HG02885 (cell line): ENCODE measurements at regions not wholly inside any gene's neighbourhood (a gene's known extent, or its start where the extent isn't known, plus 50 kb on each side); places are given as distances from the start of the nearest gene placed in this dataset.
"Not testable (repeated sequence)": the region's sequence is repeated elsewhere in the genome, so short reads cannot be mapped to it uniquely, and the experiment has no call there.

Experiments used
- ATAC-seq: cut with Tn5 transposase; IDR thresholded peaks from one replicate; pipeline ENCODE4 v1.9.1; 2021; ENCODE audit warnings: mild to moderate bottlenecking; ENCODE audit not compliant: unreplicated experiment, poor library complexity

DNA sequence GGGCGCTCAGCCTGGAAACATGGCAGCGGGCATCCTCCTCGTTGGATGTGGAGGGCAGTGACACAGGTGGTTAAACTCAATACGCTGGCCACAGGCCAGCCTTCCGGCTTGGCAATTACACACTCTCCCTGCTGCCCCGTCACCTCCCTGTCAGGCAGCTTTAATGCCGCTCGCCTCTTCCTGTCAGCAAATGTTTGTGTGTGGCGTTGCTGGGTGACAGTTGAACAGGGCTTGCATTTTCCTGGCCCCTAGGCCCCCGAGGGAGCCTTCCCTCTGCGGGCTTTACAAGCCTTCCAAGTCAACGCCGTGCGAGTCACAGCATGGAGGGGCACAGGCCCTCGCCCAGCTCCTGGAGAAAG lies 620.0 kb downstream of the BCOR start:
- no peak for ATAC-seq

DNA sequence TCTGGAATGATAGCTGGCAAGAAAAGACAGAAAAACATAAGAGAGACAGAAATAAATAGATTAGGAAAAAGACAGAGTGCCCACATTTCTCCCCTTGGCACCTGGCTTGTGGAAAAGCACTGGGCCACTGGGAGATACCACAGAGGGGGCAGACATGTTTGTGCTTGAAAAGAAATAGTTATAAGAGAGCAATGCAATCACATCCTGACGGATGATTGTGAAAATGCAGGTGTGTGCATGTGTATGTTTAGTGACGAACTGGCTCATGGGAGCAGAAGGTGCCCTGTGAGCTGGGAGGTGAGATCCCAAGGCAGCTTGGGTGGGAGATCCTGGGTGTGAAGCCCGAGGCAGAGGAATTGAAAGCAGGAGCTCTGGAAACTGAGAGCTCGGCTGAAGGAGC lies 617.9 kb downstream of the BCOR start:
- no peak for ATAC-seq

DNA sequence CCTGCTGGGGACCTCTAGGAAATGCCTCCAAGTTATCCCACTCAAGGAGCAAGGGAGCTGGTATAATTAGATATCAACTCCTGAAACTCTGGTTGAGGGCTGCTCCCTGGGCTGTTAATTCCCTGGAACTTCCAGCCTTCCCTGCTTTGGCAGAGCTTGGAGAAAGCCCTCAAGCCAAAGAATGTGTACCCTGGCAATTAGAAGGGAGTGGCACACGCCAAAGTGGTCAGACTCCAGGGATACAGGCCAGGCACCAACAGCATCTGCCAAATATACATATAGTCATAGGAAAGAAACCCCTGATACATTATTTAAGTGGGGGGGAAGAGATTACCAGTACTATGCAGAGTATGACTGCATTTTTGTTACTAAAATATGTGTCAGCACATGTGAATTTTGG lies 616.8 kb downstream of the BCOR start:
- ATAC-seq = no peak

DNA sequence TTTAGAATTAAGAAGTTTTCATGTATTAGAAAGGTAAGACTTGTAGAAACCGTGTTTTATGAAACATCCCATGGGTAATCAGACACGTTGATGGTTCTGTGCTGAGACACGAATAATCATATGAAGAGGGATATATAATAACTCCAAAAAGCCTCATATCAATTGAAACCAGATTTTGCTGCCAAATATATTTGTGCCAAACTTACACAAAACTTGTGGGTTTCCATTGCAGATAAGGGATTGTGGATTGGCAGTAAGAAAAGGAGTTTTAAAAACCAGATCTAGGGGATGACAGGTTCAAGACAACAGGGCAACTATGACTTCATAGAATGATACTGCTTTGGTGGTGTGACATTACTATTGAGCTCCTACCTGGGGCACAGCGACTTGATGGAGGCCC lies 616.1 kb downstream of the BCOR start:
- ATAC-seq = no peak

DNA sequence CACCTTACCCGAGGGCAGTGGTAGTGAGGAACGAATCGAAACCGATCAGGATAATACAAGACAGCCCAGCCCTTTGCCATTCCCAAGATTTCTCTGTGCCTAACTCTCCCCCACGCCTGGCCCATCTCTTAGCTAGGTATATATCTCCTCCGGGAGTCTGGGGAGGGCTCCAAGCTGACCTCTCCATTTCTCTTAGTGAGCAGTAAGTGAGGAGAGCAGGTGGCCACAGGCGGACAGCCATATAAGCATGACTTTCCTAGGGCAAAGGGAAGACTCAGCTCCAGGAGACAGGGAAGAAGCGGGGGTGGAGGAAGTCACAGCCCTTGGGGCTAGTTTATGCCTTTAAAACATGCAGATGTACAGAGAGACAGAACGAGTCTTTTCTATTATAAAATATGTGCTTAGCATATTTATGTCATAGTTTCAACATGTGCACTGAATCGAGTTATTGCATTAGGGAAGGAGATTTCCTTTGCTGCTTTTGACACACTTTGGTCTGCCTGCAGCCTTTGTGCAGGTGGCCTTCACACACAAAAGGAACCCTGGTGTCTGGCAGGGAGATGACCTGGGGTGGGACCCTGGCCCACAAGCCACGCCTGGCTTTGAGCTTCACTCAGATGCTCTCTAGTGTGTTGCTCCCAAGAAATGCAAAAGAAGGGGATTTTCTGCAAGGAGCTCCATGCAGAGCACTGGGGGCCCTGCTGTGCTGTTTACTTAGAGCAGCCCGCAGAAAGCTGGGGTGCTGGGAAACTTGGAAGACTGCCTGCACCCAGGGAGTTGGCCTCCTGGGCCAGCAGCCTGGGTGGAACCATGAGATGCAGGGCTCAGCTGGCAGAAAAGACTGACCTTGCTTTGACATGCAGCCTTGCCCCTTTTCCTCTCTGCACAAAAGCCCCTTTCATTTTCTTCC lies 613.3 kb downstream of the BCOR start:
- ATAC-seq = no peak

DNA sequence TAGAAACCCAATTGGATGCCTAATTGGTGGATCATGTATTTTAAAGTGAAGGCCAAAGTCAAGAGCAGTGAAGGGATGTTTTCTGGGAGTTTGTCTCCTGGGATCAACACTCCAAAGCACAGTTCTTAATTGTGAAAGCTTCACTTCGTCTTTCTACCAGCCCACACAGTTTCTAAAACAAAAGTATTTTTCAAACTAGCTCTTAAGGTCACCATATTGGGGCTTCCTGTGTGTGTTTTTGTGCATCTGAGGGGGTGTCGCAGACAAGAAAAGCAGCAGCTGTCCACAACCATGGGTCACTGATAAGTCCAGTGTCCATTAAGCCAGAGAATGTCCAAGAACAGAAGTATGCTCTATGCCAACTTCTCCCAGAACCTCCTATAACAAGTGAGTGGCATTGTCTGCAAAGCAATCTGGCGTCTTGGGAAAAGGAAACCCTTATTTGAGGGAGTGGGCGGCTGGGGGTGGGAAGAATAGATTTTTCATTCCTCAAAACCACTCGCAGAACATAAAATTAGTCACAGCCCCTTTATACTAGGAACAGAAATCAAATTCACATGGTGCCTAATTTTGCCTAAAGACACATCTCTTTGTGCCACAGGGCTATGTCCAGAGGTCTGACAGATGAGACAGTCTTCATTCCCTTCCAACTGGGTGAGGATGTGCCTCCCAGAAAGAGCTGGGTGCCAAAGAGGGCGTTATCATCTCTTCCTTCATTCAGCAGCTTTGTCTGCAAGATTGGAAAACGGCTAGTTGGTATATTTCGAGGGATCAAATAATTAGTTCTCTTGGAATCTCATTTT lies 610.4 kb downstream of the BCOR start:
- peak; percentile 65 for ATAC-seq

DNA sequence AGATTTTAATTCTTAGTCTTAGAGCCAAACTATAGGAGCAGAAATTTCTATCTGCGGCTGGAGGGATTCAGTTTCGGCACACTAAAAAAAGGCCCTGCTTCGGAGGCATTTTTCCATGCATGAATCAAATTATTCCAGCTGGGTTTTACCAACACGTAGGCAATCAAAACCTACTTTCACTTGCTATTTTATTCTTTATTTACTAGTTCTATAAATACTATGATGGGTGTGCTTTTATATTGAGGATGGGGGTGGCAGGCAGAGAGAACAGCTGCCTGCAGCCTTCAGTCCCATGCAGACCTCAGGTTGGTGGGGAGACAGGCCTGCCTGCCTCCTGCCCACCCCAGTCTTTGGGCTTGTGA lies 609.8 kb downstream of the BCOR start:
- ATAC-seq = no peak

DNA sequence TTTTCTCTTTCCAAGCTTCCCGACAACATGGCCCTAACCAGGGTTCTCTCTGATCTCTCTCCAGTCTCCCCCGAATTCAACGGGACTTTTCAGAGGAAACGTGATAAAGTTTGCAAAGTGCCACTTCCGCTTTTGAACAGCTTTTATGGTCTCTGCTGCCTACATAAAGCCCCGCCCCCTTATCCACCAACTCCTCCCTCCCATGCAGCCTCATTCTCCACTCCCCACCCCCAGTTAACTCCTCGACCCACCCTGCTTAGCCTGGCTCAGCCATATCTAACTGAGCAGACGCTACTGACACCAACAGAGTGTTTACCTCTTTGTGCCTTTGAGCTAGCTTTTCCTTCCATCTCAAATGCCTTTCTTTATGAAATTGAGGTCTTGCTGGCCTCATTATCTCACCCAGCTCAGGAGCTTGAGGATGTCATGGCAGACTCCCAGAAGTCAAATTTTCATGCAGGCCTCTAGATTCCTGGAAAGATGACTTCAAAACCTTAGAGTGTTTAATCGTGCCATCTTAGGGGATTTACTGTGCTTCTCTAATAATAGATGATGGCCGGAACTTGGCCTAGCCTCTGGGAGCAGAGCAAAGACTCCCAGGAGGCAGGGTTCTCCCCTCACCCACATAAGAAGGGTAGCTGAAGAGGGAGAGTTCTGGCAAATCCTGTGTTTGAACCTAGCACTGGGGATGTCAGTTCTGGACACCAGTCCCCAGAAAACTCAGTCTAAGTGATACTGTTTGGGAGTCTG lies 606.0 kb downstream of the BCOR start:
- peak; percentile 58 for ATAC-seq

DNA sequence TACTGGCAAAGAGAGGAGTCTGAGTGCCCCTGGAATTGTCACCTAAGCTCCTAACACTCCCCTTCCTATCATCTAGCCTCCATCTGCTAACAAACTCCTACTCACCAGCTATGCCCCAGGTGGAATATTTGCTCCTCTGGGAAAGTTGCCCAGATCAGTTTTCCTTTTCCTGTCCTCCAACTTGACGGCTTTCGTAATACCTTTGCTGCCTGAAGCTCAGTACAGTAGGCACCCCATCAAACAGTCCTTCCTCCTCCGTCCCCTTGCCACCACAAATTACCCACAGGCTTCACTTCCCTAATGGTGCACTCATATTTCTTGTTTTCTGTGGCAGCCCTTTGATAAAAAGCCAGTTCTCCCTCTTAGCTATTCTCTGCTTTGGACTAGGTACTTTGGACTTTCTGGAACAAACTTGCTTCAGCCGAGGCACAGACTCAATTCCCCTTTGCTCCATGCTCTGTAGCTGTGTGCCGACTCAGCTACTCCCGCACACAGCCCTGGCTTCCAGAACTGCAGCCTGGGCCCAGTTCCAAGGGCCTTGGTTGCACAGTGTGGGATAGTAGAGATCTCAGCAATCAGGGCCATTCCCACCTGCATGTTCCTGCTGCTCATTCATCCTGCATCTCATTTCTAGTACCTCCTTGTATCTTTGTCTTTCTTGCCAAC lies 605.1 kb downstream of the BCOR start:
- ATAC-seq = peak; percentile 51

DNA sequence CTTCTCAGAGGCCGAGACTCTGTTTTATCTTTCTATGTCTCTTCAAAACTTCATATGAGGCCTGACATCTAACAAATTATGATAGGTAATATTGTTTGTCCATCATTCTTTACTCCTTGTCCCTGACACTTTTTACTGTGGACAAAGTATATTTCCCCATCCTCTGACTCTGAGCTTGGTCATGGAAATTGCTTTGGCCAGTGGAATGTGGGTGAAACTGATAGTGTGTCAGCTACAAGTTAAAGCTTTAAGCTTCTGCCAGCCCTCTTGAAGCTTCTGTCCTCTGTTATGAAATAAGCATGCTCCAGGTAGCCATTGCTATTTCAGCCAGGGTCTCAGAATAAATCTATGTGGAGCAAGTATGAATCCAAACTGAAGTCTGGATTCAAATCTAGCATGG lies 604.6 kb downstream of the BCOR start:
- ATAC-seq = no peak

DNA sequence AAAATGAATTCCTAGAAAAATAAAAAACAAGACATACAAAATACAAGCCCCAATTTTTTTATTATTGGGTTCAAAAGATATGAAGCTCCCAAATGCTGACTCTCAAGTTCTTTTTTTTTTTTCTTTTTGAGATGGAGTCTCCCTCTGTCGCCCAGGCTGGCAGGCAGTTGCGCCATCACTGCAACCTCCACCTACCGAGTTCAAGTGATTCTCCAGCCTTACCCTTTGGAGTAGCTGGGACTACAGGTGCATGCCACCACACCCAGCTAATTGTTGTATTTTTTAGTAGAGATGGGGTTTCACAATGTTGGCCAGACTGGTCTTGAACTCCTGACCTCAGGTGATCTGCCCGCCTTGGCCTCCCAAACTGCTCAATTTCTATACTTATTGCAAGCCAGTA lies 600.6 kb downstream of the BCOR start:
- not testable (repeated sequence) for ATAC-seq

DNA sequence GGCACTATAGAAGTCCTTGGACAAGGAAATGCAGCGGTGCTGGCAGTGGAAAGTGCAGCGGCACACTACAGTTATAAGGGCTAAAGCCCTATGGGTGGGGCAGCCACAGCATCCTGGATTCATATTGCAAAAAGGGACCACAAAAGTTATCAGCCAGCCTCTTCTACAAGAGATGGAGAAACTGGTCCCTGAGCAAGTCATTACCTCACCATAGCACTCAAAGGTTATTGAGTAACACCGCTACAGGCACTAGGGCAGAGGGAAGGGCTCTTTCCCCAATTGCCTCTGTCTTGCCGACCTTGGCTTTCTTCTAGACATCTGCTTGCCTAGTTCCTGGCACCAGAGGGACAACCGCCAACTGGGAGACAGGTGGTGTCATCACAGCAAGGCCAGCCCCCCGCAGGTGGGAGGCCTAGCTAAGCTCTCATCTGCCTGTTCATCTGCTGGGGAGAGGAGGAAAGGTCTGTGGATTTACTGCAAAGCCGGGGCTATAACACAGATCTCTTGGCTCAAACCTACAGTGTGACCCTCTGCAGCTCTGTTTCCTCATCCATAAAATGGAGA lies 600.0 kb downstream of the BCOR start:
- no peak for ATAC-seq

DNA sequence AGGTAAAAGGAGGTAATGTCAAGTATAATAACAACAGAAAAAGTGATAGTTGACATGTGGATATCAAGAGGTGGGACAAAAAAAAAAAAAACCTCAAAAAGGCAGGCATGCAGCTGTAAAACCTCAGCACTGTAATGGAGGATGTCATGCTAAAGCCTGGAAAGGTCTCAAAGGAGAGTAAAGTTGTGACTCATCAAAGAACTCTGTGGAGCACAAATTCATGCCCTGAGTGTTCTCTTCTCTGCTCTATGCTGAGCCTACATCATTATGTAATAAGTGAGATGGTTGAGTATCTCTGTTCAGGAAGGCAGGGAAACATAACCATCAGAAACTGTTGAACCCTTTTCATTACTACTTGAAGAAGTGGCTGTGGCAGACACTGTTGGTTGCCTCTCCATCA lies 597.8 kb downstream of the BCOR start:
- no peak for ATAC-seq

DNA sequence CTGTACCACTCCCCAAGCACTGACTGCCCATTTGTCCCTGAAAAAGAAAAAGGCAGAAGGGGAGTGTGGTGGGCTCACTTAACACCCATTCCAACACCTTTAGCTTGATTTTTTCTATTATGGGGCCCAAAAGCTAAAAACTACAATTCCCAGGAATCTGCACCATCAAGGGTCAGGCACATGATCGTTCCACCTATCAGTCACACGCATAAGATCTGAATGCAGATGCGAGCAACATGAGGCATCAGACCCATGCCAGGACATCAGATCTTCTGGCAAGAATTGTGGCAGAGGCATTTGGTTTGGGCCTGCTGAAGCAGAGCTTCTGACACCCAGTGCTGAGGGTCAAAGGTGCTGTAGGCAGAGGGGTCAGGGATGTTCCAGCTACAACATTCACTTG lies 595.9 kb downstream of the BCOR start:
- ATAC-seq = no peak

DNA sequence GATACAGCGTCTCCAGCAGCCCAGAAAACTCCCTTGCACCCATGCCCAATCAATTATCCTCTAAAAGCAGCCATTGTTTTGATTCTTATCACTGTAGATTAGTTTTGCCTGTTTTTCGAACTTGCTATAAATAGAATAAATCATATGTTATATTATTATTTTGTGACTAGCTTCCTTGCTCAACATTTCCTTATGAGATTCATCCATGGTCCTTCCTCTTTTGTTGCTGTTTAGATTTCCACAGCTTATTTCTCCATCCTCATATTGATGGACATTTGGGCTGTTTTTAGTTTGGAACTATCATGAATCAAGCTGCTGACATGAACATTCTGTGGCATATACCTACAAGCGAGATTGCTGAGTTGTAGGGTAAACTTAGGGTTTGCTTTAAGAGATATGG lies 595.3 kb downstream of the BCOR start:
- no peak for ATAC-seq

DNA sequence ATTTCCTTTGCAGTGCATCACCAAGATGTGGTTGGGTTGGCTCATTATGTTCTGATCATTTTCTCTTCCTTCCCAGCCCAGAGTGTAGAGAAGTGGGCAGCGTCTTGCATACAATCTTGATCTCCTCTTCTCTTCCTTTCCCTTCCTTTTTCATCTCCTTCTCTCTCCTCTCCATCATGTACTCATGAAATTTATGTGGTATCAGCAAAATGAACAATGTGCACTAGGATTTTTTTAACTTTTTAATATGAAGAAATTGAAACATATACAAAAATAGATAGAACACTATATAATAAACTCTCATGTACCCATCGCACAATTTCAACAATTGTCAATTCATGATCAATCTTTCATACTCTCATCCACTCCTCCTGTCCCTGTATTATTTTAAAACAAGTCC lies 593.5 kb downstream of the BCOR start:
- ATAC-seq = no peak

DNA sequence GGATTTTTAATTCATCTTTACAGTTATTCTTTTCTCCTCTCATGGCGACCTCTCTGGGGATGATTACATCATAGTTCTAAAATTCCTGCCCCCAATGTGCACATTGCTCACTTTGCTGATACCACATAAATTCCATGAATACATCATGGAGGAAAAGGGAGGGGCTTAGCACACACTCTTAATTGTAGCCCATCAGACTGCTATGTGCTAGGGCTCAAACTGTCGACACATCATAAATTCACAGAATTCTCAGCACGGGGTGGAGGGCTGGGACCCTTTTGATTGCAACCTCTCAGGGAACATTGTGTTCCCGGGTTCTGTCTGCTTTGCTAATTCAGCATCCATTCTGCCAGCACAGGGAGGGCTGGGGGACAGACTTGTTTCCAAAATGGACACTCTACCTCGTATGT lies 592.9 kb downstream of the BCOR start:
- no peak for ATAC-seq

DNA sequence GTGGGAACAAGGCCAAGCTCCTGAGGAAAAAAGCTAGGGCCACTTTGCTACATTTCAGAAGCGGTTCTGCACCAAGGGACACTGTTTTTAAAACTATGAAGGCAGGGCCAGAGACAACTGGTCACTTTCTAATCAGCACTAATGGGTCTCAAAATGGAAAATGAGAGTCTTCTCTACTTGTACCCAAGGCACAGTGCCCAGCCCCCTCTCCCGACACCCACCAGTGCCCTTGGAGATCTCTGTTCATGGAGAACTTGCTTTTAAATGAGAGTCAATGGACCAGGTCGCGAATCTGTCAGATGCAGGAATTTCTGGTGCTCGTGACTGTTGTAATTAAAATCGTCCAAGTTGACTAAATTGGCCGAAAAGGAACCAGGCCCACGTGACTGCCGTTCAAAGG lies 591.6 kb downstream of the BCOR start:
- ATAC-seq = no peak

DNA sequence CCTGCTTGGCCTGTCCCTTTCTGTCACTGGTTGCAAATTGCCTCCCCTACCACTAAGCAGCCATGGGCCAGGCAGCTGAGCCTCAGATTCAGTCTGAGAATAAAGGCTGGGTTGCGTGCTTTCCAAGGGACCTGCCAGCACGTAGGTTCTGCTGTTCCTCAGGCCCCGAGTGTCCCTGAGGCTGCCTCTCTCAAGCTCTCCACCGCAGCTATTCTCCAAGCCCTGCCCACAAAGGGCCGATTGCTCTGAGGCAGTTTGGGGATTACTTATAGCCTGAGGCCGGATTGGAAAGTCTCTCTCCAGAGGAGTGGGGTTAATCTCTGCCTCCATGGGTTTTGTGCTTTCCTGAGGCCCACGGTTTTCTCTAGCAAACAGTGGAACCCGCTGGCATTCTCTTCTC lies 590.7 kb downstream of the BCOR start:
- ATAC-seq = no peak

DNA sequence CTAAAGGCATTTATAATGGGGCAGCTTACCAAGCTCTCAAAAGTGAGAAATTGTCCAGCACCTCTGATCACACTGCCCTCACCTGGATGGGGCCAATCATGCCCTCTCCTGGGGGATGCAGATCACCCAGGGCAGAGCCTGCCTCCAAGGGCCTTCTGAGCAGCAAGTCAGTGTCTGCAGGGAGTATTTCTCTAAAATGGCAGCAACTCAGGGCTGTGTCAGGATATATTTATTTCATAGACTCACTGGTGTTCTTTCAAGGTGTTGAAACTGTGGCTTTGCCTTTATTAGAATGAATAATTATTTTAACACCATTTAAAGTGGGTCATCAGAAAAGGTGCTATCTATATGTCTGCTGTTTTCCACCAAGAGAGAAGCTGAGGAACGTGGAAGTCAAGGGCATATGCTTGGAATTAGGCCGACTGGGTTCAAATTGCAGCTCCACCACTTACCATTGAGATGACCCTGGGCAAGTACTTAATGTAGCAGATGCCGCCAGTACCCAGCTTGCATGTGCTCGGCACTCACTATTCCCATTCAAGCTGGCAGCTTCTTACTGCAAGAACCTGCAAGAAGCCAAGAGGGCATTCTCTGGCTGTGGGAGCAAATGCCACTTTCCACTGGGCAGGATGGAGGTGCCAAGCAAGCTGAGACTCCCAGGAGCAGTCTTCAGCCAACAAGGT lies 590.0 kb downstream of the BCOR start:
- ATAC-seq = no peak
